ENCODE measurements at regions not wholly inside any gene's neighbourhood (a gene's known extent, or its start where the extent isn't known, plus 50 kb on each side); places are given as distances from the start of the nearest gene placed in this dataset.
A peak's percentile ranks its signal among the peaks of the same experiment; 100 is the strongest.

- Histone ChIP-seq H3K4me3 (no peak overlapping the region), H3K4me2 (0 out of 3 replicates have a peak overlapping the region, but pooled peaks have one; percentile 12), H3K9me3 (no peaks in the 10 kb centered on the region; the same call in 1 of the 3 replicates), H3K27ac (no peak overlapping the region), H3K4me1 (no peaks in the 10 kb centered on the region)
- DNase-seq (ENCODE audit: low read depth in 1 of 2, low spot score in 1 of 2) (no peak), ATAC-seq (no peak), FAIRE-seq (no peak)
- POLR2A ChIA-PET, result no interaction called here
- 62% methylated on average over 4 of the region's 4 CpGs for WGBS (ENCODE audit: missing lambda C conversion rate)
- CTCF ChIA-PET, result interaction anchor here (0.6 kb wide), 1 partner anchor 301 kb away, joined by 3 read pairs; no protein-coding TSS in a partner anchor
- no peak for TF ChIP-seq BHLHE40 (IDR thresholded peaks at IDR 0.05; ENCODE audit: low read depth, low read length)
- TF ChIP-seq MAFK (IDR thresholded peaks at IDR 0.05; ENCODE audit: partially characterized antibody), result no peak
These were observed 1722.7 kb downstream of the SLITRK5 start for GRCh38 chr13:89393758-89394304.

GRCh38 chr13:89401264-89401675 is 1730.1 kb downstream of the SLITRK5 start:
- WGBS (ENCODE audit: missing lambda C conversion rate), result 0% methylated on average over 2 of the region's 2 CpGs
- Histone ChIP-seq H3K4me1 (peaks cover 15% of the 10 kb centered on the region), H3K4me3 (no peak overlapping the region), H3K9me3 (peaks cover 16% of the 10 kb centered on the region; the same call in 2 of the 3 replicates), H3K4me2 (peak overlapping the region; percentile 51), H3K27ac (peak overlapping the region; percentile 82 to 93)
- ATAC-seq, result peak in 1 of 2 experiments; percentile 63; a peak in 3 of 6 replicates
- DNase-seq (ENCODE audit: low read depth in 1 of 2, low spot score in 1 of 2), result peak in 1 of 2 experiments; percentile 67
- POLR2A ChIA-PET, result no interaction called here
- CTCF ChIA-PET, result no interaction called here
- FAIRE-seq, result no peak
- TF ChIP-seq MAFK (IDR thresholded peaks at IDR 0.05; ENCODE audit: partially characterized antibody) (peak; percentile 98), FOSL2 (IDR thresholded peaks at IDR 0.05) (no peak), FOSL2 (CRISPR knock-in tag; IDR thresholded peaks at IDR 0.05) (peak; percentile 83), PHF8 (IDR thresholded peaks at IDR 0.05; ENCODE audit: borderline replicate concordance, low read depth) (no peak), CHD2 (IDR thresholded peaks at IDR 0.05; ENCODE audit: low read length, partially characterized antibody) (no peak), ZNF302 (CRISPR knock-in tag; IDR thresholded peaks at IDR 0.05) (no peak), PBX3 (IDR thresholded peaks at IDR 0.05) (no peak), RFX5 (IDR thresholded peaks at IDR 0.05) (no peak), POLR2A (IDR thresholded peaks at IDR 0.05; ENCODE audit: low read length) (no peak), ATOH8 (CRISPR knock-in tag; IDR thresholded peaks at IDR 0.05; ENCODE audit: low read depth) (no peak), RNF2 (IDR thresholded peaks at IDR 0.05; ENCODE audit: borderline replicate concordance, low read depth) (no peak), MAZ (IDR thresholded peaks at IDR 0.05; ENCODE audit: borderline replicate concordance, low read depth, low read length) (no peak), KDM5A (IDR thresholded peaks at IDR 0.05) (no peak), HOXB5 (CRISPR knock-in tag; IDR thresholded peaks at IDR 0.05) (no peak), BHLHE40 (IDR thresholded peaks at IDR 0.05; ENCODE audit: low read depth, low read length) (no peak), SREBF2 (IDR thresholded peaks at IDR 0.05) (no peak), CEBPB (IDR thresholded peaks at IDR 0.05) (peak; percentile 77 to 94), NR3C1 (IDR thresholded peaks at IDR 0.05) (no peak), NFE2L2 (conservative IDR thresholded peaks at IDR 0.05; ENCODE audit: low read length) (peak; percentile 96), EP300 (IDR thresholded peaks at IDR 0.05) (0 out of 5 replicates have a peak, but pooled peaks of 1 of the 2 experiments have one; percentile 27), NPAS2 (CRISPR knock-in tag; IDR thresholded peaks at IDR 0.05; ENCODE audit: borderline replicate concordance) (no peak), HES2 (IDR thresholded peaks at IDR 0.05) (peak; percentile 77; the same call in 1 of the 2 replicates), FOSB (CRISPR knock-in tag; IDR thresholded peaks at IDR 0.05) (no peak), JUNB (IDR thresholded peaks at IDR 0.05) (no peak; the same call in 1 of the 2 replicates), HOXB13 (CRISPR knock-in tag; IDR thresholded peaks at IDR 0.05; ENCODE audit: low read depth) (no peak)
